RWPE1 (cell line): ENCODE measurements at regions not wholly inside any gene's neighbourhood (a gene's known extent, or its start where the extent isn't known, plus 50 kb on each side); places are given as distances from the start of the nearest gene placed in this dataset.

Experiments used
- CTCF ChIA-PET: fragments of 350-600 bp; sonication (Branson Sonifier 250); formaldehyde crosslinking; extraction: SDS; loops from one replicate; lab custom pipeline; 2021; lab: Yijun Ruan, JAX
- POLR2A ChIA-PET: fragments of 400-600 bp; formaldehyde crosslinking; extraction: SDS; loops from one replicate; lab custom pipeline; 2020; ENCODE audit warnings: antibody characterized with exemption; ENCODE audit not compliant: low non-redundant PET; lab: Yijun Ruan, JAX
- DNase-seq: peaks from one replicate; pipeline ENCODE4 v3.0.0; 2012; ENCODE audit warnings: low spot score
- H3K27ac ChIP-seq: fragments of 450-650 bp; 2 replicates; pipeline ENCODE4 v1.5.1; 2017
- CTCF ChIP-seq: fragments of 450-650 bp; conservative IDR thresholded peaks from 2 replicates; pipeline ENCODE4 v1.5.1; 2017; ENCODE audit warnings: low read depth, mild to moderate bottlenecking

GRCh38 chr7:7304705-7305450 is 122.5 kb downstream of the C1GALT1 start:
- DNase-seq, result no peak
- no peak overlapping the region for H3K27ac ChIP-seq
- POLR2A ChIA-PET, result no interaction called here
- no peak for TF ChIP-seq CTCF
- CTCF ChIA-PET, result interaction anchor here (0.6 kb wide), 1 partner anchor 198 kb away, joined by 3 read pairs; no protein-coding TSS in a partner anchor

- POLR2A ChIA-PET, result no interaction called here
- no peak overlapping the region for H3K27ac ChIP-seq
- DNase-seq, result no peak
- no peak for TF ChIP-seq CTCF
- CTCF ChIA-PET, result no interaction called here
Observed at GRCh38 chr7:7306231-7306630, 123.9 kb downstream of the C1GALT1 start.
